HG02970 (cell line): ENCODE measurements at regions not wholly inside any gene's neighbourhood (a gene's known extent, or its start where the extent isn't known, plus 50 kb on each side); places are given as distances from the start of the nearest gene placed in this dataset.
"Not testable (repeated sequence)": the region's sequence is repeated elsewhere in the genome, so short reads cannot be mapped to it uniquely, and the experiment has no call there.

Experiments
- ATAC-seq: cut with Tn5 transposase; IDR thresholded peaks from one replicate; pipeline ENCODE4 v1.9.1; 2021; ENCODE audit warnings: mild to moderate bottlenecking, moderate library complexity, moderate number of reproducible peaks; ENCODE audit not compliant: unreplicated experiment, low FRiP score

DNA sequence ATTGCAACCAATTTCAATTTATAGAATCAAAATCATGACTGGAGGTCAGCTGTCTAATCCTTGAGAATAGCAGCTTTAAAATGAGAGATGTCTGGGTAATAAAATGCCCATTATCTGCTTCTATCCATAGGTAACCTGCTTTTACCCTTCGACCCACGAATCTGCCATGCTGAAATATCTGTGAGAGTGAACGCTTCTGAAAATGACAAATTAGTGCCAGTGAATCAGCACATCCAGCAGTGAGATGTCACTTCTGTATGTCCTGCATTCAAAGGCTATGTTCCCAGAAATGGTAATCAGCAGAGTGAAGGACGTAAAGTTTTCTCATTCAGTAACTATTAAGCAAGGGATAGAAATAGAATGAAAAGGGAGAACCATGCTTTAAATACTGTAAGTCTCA, 532.4 kb upstream of the ITGA1 start:
- ATAC-seq = no peak

GRCh38 chr5:52262844-52263243, 524.9 kb upstream of the ITGA1 start:
- no peak for ATAC-seq

DNA sequence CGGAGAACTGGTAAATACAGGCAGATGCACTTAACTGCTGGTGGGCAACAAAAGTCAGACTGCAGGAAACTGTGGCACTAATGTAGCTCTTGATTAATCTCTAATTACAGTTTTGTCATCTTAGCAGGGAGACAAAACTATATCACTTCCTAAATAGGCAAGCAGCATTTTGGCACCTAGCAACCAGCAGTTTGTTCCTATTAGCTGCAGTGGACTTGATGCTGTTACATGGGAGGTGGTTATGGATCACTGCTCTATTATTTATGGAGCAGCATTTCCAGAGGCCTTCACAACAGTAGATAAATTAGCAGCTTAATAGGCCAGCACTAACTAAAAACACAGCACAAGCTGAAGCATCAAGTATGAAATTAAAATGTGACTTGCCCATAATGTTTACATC, 518.3 kb upstream of the ITGA1 start:
- ATAC-seq = no peak

DNA sequence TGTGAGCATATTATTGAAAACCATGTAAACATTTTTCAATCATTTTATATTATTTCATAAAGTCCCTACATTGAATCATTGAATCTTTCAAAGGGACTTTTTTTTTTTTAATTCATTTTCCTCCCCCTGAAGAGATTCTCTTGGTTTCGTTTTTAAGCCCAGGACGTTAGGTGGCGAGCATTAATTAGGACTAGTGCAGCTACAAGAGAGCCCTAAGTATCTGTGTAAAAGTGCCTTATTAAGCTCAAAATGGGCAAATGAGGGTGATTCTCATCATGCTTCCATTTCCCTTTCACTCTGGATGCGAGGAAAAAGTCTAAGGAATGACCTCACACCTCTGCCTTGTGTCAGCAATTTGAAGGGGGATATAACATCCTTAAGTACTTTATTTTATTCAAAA, 517.9 kb upstream of the ITGA1 start:
- no peak for ATAC-seq

DNA sequence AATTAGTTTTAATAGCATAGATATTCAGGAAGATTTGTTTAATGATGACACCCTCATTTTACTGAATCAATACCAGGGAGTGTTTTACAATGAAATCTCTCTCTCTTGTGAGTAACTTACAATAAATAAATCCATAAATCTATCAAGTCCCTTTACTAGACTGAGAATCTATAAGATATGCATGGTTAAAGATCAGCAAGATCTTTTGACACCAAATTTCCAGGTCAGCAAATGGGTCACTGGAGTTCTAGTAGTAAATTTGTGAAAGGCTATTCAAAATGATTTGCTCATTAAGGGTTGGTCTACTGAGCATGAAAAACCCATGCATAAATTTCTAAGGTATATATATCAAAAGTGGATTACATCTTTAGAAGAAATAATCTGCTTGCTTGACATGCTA, 512.1 kb upstream of the ITGA1 start:
- ATAC-seq = no peak

- ATAC-seq = no peak
Observed at GRCh38 chr5:52277101-52277500, 510.6 kb upstream of the ITGA1 start.

GRCh38 chr5:52282647-52283046, 505.1 kb upstream of the ITGA1 start:
- ATAC-seq = no peak

DNA sequence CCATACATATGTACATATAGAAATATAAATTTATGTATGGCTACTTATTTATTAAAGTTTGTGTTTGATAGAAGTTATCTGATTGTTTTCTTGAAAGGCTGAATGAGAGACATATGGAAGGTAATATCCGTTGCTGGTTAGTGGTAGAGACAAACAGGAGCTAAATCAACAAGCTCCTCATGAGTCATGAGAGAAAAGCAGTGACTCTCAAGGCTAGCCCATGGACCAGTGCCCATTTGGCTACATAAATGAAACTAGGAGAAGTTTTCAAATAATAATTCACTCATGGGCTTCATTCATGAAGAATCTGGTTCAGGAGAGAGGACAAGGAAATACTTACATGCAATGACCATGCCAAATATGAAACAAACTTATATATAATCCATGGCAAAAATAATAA, 504.5 kb upstream of the ITGA1 start:
- no peak for ATAC-seq

GRCh38 chr5:52300703-52301372, 486.9 kb upstream of the ITGA1 start:
- no peak for ATAC-seq

DNA sequence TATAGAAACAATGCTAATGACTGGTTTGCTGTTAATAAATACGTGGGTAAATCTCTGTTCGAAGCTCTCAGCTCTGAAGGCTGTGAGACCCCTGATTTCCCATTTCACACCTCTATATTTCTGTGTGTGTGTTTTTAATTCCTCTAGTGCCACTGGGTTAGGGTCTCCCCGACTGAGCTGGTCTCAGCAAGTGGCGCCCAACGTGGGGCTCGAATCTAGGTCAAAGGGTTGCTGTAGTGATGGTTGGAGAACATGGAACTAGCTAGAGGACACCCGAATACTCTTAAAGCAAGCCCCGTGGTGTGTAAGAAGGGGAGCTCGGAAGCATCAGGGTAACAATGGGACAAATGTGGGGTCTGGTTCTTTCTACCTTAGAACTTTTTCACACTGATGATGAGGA, 482.9 kb upstream of the ITGA1 start:
- not testable (repeated sequence) for ATAC-seq

DNA sequence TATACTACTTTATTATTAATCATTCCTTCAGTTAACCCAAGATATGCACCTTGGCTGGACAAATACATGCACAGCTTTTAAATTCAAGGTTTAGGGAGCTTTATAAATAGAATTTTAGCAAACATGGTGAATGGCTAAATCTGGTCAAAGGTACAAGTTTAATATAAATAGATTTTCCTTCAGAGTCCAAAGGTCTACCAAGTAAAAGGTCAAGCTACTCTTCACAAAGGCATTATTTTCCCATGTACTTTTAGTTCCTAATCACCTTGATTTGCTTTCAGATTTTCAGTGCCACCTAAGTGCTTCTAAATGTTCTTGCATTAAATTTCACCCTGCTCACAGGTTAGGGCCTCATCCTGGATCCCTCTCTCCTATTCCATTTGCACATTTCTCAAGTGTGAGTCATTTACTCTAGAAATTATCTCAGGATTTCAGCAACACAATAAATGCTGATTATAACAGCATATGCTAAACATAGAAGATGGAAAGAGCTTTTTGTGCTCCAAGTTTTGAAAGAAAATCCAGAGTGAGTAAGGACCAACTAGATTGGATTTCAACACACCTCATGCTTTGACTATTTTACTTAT, 459.4 kb upstream of the ITGA1 start:
- no peak for ATAC-seq

DNA sequence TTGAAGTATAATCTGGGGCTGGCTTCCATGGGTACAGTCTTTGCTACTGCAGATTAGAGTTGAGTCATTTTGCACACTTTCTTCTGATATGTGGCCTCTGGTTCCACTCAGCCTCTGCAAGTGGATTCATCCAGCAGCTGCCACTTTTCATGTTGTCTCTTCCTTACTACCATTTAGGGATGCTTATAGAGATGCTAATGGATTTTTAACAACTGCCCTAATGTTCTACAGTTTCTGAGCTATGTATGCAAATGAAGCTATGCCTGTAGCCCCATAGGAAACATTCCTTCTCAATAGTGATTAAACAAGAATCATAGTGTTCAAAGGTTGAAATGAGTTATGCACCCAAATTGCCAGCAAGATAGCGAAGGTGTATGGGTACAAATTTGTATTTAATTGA, 456.0 kb upstream of the ITGA1 start:
- ATAC-seq = no peak

- no peak for ATAC-seq
Observed at GRCh38 chr5:52334367-52334766, 453.3 kb upstream of the ITGA1 start.

- no peak for ATAC-seq
Observed at GRCh38 chr5:52339285-52339684, 448.4 kb upstream of the ITGA1 start.

- ATAC-seq = no peak
Observed at GRCh38 chr5:52342361-52342760, 445.4 kb upstream of the ITGA1 start.

- no peak for ATAC-seq
Observed at GRCh38 chr5:52356311-52356918, 431.3 kb upstream of the ITGA1 start.

- ATAC-seq = no peak
Observed at GRCh38 chr5:52359261-52359660, 428.5 kb upstream of the ITGA1 start.

DNA sequence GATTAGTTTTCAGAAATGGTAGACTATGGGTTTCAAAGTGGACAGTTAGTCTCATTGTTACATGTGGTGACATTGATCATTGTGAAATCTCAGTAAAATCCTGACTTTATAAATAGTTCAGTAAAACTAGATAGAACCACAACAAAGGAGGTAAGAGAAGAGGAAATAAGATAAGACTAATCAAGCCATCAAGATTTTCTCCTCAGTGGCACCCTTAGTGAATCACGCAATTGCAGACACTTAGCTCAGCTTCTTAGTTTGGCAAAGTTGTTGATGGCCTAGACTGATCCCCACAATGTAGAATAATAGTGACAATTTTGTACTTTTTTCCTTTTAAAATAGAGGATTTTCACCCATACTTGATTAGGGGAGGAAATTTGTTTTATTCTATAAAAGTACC, 426.7 kb upstream of the ITGA1 start:
- ATAC-seq = no peak

DNA sequence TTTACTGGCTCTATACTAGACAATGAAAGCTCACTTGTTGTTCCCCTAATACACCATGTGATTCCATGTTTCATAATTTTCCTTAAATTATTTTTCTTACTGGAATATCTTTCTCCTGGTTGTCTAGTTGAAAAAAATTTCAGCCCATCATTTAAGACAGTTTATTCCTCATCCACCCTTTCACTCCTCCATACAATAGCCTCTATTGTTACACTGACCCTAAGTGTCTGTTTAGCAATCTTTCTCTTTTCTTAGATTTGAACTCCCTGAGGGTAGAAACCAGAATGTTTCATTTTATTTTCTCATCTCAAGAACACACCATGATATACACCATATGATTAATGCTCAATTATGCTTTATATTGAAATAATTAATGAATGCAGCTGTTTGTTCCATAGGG, 413.4 kb upstream of the ITGA1 start:
- no peak for ATAC-seq

GRCh38 chr5:52375969-52376368, 411.7 kb upstream of the ITGA1 start:
- no peak for ATAC-seq

DNA sequence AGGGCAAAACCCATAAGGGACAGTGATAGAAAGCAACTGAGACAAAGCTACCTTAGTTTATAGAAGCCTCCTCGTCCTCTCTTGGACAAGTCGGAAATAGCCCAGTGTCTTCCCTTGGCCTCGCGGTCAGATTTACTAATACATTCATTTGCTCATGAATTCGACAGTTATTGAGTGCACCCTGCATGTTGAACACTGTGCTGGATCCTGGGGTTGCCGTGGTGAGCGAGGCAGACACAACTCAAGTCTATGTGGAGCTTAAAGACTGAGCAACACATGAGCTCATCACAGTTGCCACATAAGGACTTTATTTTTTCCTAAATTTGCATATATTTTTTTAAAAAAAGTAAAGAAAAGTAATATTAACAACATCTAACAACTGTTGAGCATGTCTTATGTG, 411.1 kb upstream of the ITGA1 start:
- no peak for ATAC-seq

- no peak for ATAC-seq
Observed at GRCh38 chr5:52378237-52378636, 409.5 kb upstream of the ITGA1 start.
